Activated CD4-positive, CD25-positive, alpha-beta regulatory T cell treated with anti-CD3 and anti-CD28 coated beads, Interleukin-2, amount 50 U/mL, for 24 hours (primary cell): ENCODE measurements at regions not wholly inside any gene's neighbourhood (a gene's known extent, or its start where the extent isn't known, plus 50 kb on each side); places are given as distances from the start of the nearest gene placed in this dataset.
"Not testable (repeated sequence)": the region's sequence is repeated elsewhere in the genome, so short reads cannot be mapped to it uniquely, and the experiment has no call there.

Source experiments
- ATAC-seq, 2 donors: fragments of 150-1000 bp; cut with Tn5 transposase; one replicate each; pipeline ENCODE4 v1.10.0; 2021; ENCODE audit warnings: mild to moderate bottlenecking in 1 of 2, moderate library complexity in 1 of 2

- ATAC-seq: no peak
These were observed 2052.8 kb upstream of the CELF4 start for GRCh38 chr18:39618265-39619003.

- no peak for ATAC-seq
These were observed 2045.9 kb upstream of the CELF4 start for GRCh38 chr18:39611381-39612100.

- no peak for ATAC-seq
These were observed 2041.4 kb upstream of the CELF4 start for GRCh38 chr18:39607034-39607433.

- no peak for ATAC-seq
These were observed 2039.2 kb upstream of the CELF4 start for GRCh38 chr18:39604836-39605235.

GRCh38 chr18:39602131-39602530 lies 2036.5 kb upstream of the CELF4 start:
- ATAC-seq: no peak

- no peak for ATAC-seq
These were observed 2035.3 kb upstream of the CELF4 start for GRCh38 chr18:39600894-39601293.

- ATAC-seq: no peak
These were observed 2033.7 kb upstream of the CELF4 start for GRCh38 chr18:39599251-39599650.

GRCh38 chr18:39596891-39597290 lies 2031.3 kb upstream of the CELF4 start:
- ATAC-seq: no peak

- no peak for ATAC-seq
These were observed 2030.6 kb upstream of the CELF4 start for GRCh38 chr18:39596221-39596620.

GRCh38 chr18:39594206-39594605 lies 2028.6 kb upstream of the CELF4 start:
- ATAC-seq: no peak

GRCh38 chr18:39591649-39592048 lies 2026.1 kb upstream of the CELF4 start:
- no peak for ATAC-seq

- ATAC-seq: no peak
These were observed 2023.9 kb upstream of the CELF4 start for GRCh38 chr18:39589496-39589895.

GRCh38 chr18:39587586-39587985 lies 2022.0 kb upstream of the CELF4 start:
- no peak for ATAC-seq

- ATAC-seq: no peak
These were observed 2021.1 kb upstream of the CELF4 start for GRCh38 chr18:39586741-39587140.

- no peak for ATAC-seq
These were observed 2009.3 kb upstream of the CELF4 start for GRCh38 chr18:39574897-39575296.

GRCh38 chr18:39571511-39571910 lies 2005.9 kb upstream of the CELF4 start:
- no peak for ATAC-seq

GRCh38 chr18:39565551-39566230 lies 2000.1 kb upstream of the CELF4 start:
- ATAC-seq: not testable (repeated sequence)

GRCh38 chr18:39564716-39565115 lies 1999.1 kb upstream of the CELF4 start:
- no peak for ATAC-seq

GRCh38 chr18:39561126-39561525 lies 1995.5 kb upstream of the CELF4 start:
- no peak for ATAC-seq

- no peak for ATAC-seq
These were observed 1993.1 kb upstream of the CELF4 start for GRCh38 chr18:39558658-39559057.

- no peak for ATAC-seq
These were observed 1989.9 kb upstream of the CELF4 start for GRCh38 chr18:39555496-39555895.

GRCh38 chr18:39550701-39551100 lies 1985.1 kb upstream of the CELF4 start:
- ATAC-seq: no peak

GRCh38 chr18:39549144-39549543 lies 1983.5 kb upstream of the CELF4 start:
- ATAC-seq: no peak

GRCh38 chr18:39531659-39532058 lies 1966.1 kb upstream of the CELF4 start:
- ATAC-seq: no peak
